SKM-1 treated with dmso at 0.1 percent for 144 hours (cell line): ENCODE measurements at regions not wholly inside any gene's neighbourhood (a gene's known extent, or its start where the extent isn't known, plus 50 kb on each side); places are given as distances from the start of the nearest gene placed in this dataset.

Source experiments
- DNase-seq: peaks from one replicate; lab custom pipeline; 2025; ENCODE audit not compliant: unreplicated experiment; lab: John Stamatoyannopoulos, UW

DNA sequence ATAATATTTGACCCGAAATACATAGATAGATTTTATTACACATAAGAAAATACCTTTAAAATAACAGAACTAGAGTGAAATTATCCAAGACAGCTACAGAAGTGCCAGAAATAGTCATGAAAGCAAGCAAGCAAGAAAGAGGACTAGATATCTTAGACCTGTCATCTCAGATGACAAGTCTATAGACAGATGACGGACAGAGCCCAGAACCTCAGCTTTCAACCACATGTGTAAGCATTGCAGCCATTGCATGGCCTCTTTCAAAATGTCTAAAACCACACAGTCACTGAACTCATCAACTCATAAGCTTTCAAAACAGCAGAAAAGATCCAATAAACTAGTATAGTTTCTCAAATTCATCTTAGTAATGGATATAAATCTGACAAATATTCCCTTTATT lies 59.8 kb upstream of the FHIT start:
- no peak for DNase-seq

DNA sequence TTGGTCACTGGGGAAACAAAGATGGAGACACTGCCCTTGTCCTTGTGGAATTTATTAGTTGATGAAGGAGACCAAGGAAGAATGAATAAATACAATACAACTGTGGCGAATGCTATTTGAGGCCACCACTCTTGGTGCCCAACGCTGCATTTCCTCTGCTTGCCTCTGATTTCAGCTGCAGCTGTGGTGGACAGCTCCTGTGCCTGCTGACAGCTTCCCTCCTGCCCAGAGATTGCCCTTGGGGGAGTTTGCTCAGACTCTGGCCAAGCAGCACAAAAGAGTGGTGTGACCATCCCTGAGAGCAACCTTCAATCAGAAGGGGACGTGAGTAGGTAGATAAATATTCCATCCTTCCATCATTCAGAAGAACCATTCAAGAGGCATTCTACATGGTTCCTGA lies 64.6 kb upstream of the FHIT start:
- DNase-seq: no peak

DNA sequence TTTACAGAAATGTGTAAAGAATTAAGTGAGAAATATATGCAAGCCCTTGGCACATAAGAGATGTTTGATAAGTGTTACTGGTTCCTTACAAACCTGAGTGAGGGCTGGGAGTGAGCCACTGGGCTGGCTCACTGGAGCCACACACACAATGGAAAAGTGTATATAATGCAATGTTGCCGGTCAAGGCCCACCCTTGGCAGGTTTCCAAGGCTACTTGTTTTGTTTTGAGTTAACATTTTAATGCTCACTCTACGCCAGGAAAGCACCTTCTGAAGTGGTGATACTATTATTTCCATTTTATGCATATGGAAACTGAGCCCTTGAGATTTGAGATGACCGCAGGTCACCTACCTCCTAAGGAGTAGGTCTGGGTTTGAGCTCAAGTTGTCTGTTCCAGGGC lies 71.8 kb upstream of the FHIT start:
- DNase-seq: no peak

DNA sequence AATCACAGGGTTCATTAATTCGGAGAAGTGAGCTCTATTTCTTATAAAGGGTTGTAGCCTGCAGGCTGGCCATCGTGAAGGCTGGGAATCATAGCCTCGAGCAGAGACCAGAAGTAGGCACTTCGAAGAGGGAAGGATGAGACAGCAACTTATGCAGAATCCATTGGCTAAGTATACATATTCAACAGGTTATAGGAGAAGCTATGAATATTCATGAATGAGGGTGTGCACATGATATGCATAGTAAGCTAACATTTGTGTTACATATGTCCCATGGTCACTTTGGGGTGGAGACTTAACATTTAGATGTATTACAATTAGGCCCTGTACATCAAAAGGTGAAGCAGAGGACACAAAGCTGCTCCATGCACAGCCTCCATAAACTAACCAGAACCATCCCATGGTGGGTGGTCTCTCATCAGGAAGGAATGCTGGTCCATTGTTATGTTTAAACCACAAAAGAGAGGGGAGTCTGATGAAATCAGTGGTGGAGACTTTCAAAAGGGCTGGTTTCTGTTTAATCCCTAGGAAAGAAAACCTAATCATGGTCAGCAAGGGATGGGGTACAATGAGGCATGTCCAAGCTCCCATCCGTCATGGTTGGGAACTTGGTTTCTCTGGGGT lies 80.8 kb upstream of the FHIT start:
- DNase-seq: no peak

DNA sequence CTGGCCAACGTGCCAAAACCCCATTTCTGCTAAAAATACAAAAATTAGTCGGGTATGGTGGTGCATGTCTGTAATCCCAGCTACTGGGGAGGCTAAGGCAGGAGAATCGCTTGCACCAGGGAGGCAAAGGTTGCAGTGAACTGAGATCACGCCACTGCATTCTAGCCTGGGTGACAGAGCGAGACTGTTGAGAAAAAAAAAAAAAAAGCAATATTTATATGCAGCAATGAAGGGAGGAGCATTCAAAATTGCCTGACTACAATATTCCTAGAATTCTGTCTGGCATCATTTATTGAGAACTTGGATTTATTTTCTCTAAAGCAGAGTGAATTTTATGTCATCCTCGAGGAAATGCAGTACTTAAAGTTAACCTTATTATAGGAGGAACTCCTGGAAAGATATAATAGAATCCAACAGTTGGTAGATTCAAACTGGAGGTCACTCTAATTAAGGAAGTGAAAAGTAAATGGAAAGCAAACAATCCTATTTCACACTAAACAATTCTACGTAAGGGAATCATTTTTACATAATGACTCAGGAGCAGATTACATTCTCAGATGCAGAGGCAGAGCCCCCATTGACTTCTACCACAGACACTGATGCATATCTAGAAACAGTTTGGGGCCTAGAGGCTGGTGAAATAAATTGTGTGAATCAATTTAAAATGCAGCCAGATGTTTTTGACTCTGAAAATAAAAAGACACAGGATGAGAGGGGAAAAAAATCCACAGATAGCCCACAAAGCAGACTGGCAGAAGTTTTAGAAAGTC lies 82.1 kb upstream of the FHIT start:
- DNase-seq: no peak

DNA sequence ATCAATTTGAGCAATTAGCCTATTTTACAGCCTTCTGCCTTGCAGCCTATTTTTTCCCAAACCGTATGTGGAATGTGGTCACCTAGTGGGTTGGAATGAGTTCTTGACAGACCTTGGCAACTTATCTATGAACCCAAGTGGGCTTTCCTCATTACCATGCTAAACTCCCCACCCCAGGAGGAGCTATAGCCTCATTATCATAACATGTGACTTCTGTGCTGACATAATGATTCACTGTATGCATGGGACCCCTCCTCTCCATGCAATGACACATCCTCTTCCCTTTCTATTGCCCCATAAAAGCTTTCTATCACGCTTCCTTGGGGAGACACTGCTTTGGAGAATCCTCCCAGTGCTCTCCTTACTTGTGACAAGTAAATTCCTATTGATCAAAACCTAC lies 83.5 kb upstream of the FHIT start:
- DNase-seq: no peak

DNA sequence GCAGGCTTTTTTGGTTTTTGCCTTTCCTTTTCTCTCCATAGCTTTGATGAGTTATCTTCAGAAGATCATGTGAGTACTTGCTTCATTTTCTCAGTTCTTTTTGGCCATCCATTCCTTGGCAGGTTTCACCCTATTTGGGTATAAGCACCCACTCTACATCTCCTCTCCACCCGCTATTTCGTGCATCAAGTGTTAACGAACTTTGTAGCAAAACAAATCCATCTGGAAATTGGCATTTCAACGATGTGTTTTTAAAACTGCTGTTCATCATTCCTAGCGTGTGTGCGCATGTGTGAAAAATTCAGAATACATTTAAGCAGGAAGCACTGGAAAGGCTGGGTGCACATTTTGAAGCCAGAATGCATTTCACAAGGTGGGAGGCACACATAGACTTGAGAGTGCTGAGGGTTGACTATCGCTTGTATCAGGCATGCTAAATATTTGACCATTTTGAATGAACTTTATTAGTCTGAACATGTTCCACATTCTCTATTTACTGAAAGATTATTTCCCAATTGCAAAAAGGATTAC lies 89.7 kb upstream of the FHIT start:
- no peak for DNase-seq

DNA sequence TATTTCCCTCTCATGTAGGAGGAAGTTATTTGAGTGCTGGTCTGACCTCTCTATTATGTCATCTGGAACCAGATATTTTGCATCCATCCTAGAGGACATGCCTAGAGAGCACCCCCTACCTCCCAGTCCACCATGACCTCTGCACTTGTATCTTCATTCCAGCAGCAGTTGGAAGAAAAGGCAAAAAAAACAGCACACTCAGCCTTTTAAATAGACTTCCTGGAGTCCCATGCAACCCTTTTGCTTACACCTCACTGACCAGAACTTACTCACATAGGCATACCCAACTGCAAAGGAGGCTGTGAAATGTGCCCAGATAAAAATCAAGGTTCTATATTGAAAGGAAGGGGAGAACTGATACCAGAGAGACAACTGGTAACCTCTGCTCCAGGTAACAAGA lies 92.3 kb upstream of the FHIT start:
- DNase-seq: peak; percentile 5

DNA sequence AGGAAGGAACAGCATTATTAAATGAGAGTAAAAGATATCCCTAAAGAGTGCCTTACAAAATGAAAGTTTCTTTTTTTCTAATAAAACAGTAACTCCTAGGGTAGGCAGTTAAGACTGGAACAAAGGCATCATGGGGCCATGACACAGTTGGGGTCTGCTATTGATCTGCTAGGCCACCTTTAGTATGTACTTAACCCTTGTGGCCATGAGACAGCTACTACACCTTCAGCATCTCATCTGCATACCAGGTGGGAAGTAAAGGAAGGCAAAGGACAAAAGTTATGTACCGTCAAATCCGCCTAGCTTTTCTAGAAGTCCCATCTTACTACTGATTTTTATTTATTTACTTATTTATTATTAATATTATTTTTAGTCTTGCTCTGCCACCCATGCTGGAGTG lies 93.8 kb upstream of the FHIT start:
- DNase-seq: no peak

DNA sequence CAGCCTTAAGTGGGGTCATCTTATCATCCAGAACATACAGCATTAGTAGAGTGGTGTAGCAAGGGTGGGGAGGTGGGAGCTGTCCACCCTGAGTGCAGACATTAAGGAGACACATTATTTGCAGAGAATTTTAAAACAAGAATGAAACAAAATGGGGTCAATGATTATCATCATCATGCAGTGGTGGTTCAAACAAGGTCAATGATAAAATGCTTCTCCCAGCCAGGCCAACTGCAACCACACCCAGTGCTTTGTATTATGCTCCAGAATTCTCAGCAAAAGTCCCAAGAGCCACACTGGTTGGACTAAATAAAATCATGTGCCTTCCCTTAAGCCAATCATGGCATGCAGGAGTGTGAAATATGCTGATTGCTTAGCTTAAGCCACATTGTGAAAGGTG lies 96.7 kb upstream of the FHIT start:
- no peak for DNase-seq

DNA sequence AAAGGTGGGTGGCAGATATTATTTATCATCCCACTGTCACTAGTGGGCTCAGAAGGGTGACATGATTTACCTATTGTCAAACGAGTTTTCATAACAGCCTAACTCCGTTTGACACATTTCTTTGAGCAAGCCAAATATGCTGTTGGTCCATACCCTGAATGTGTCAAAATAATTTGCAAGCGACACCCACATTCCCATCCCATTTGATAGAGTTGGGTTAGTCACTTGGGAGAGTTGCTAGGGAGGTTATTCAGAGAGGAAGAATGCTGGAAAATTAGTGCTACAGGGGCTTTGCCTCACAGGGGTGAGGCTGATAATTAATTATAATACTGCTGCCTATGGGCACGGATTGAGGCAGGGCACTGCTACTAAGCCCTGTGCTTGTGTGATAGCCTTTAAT lies 98.5 kb upstream of the FHIT start:
- DNase-seq: no peak

DNA sequence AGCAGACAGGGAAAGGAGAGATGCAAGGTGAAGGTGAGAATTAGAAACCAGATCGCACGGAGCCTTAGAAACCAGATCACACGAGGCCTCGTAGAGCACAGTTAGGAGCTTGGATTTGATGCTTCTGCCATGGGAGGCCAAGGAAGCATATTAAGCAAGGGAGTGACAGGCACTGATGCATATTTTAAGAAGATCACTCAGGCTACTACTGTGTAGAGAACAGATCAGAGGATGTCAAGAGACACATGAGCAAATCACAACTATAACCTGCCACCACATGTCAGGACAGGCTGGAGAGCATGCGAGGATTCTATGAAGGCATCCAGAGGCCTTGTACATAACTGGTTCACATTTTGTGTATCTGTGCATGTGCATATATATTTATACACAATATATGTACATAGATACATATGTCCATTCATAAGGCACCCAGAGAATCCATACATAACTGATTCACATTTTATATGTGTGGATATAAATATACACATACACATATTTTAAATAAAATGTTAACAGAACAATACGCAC lies 99.6 kb upstream of the FHIT start:
- DNase-seq: no peak

DNA sequence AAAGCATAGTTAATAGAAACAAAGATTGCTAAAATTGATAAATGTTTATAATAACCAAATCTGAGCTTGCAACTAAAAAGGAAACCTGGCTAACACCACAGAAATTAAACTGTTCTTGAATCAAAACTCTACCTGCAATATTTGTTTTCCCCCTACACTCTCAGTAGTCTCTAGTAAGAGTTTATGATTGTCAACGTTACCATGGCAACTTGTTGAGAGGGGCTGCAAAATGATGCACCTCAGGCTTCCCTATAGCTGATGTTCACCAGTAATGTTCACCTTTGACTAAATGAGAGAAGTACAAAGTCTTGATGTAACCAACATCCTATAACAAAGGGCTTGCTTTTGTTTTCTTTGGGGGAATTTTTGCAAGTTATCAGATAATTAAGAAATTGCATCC lies 101.1 kb upstream of the FHIT start:
- no peak for DNase-seq

DNA sequence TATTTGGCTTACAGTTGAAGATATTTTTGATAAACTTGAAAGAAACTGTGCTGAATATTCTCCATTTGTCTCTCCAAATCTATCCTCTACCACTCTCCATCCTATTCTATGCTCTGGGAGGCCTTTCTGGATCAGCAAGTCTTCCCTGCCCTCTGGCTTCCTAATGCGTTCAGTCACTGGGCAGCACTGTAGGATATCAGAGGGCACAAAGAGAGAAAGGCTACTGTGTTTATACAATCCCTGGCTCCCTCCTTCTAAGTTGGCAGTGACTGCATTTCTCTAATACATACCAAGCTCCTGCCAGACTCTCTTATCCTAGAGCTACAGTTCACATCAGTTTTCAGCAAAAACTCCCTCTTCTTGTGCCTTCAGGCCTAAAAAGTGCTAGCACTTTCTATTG lies 102.1 kb upstream of the FHIT start:
- no peak for DNase-seq

DNA sequence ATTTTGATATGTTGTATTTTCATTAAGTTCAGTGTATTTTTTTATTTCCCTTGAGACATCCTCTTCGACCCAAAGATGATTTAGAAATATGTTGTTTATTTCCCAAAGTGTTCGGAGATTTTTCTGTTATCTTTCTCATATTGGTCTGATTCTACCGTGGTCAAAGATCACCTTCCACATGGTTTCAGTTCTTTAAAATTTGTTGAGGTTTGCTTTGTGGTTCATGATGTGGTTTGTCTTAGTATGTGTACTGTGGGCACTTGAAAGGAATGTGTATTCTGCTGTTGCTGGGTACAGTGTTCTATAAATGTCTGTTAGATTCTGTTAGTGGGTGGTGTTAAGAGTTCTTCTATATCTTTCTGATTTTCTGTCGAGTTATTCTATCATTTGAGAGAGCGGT lies 103.4 kb upstream of the FHIT start:
- DNase-seq: no peak

DNA sequence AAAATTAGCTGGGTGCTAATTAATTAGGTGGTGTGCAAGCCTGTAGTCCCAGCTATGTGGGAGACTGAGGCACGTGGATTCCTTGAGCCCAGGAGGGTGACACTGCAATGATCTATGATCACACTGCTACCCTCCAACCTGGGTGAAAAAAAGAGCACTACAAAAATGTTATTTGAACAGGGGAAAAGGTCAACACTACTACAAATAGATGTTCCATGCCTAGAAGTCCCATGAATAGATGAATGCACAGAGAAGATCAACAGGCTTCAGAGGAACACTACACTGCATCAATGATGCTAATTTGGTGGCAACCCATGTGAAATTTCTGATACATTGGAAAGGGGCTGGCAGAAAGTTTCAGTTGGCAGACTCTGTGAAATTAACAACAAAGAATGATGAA lies 105.4 kb upstream of the FHIT start:
- no peak for DNase-seq

DNA sequence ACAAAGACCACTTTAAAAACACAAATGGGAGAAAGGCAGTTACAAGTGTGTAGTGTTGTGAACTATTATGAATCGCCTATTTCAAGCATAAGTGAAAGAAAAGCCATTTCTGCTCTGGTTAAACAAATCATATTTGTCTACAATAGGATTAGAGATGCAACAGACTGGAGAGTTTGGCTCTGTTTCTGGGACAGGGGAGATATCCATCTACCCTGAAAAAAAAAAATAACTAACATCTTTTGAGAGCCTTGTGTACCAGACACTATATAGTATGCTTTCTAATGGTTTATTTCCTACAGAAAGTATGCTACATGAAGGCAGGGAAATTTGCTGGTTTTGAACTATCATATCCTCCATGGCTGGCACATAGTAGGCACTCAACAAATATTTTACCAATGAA lies 106.7 kb upstream of the FHIT start:
- no peak for DNase-seq

DNA sequence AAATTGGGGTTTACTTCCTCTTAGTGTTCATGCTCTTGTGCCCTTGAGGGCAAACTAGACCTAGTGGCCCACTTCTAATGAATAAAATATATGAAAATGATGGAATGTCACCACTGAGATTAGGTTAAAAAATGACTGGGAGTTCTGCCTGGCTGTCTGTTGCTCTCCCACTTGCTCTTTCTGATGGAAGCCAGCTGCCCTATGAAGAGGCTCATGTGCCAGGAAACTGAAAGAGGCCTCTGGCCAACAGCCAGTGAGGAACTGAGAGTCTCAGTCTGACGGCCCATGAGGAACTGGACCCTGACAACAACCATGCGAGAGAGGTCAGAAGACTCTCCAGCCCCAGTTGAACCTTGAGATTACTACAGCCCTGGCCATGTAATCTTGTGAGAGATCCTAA lies 107.1 kb upstream of the FHIT start:
- peak; percentile 44 for DNase-seq

DNA sequence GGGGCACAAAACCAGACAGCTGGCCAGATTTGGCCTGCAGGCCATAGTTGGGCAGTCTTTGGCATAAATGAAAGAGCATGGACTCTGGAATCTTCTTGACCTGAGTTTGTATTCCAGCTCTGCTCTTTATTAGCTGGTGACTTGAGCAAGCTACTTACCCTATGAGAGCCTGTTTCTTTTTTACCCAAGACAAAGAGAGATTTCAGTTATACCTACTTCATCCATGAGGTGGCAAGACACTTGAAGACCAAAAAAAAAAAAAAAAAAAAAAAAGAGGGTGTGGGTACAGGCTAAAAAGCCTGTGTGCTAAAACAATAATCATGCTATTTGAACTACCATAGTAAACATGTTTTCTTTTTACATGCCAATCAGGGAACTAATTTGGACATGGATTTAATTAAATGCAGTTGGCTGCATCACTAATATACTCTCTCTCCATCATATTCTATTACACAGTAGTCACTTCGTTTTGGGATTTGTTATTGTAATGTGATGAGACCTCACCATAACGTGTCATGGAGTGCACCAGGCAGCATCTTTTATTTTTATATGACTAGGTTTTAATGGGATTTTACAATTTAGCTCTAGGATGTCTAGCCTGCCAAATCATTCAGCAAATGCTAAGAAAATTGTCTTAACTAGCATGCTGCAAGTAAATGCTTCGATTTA lies 109.2 kb upstream of the FHIT start:
- no peak for DNase-seq

DNA sequence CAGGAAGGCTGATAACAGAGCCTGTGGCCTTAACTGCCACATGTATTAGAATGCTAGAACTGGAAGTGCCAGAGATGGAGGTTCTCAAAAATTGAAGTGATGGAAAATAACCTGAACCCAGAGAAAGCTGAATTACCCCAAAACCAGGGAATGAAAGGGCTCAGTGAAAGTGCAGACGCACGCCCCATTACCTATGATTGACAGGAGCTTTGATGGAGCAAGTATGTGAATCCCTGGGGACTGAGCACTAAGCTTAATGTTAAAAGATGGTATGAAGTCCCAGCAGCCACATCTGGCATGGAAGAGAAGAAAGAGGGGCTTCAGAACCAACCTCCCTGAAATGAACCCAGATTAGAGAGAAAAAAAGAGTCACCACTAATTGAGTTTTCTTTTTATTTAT lies 118.4 kb upstream of the FHIT start:
- DNase-seq: no peak

DNA sequence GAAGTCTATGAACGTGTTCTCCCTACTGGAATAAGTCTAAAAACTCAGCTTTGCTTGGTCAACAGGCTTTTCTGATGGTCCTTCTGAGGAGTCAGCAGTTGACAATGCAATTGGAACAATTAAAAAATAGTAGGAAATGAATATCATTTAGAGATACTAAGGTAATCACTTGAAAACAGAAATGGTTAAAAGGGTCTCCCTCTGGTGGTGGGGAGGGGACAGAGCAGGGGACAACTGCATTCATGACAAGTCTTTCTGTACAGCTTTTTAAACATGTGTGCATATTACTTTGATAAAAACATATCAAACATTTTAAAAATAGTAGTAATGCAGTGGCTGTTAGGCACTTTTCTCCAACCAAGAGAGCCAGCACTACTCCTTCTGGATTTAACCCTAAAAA lies 119.9 kb upstream of the FHIT start:
- peak; percentile 15 for DNase-seq

DNA sequence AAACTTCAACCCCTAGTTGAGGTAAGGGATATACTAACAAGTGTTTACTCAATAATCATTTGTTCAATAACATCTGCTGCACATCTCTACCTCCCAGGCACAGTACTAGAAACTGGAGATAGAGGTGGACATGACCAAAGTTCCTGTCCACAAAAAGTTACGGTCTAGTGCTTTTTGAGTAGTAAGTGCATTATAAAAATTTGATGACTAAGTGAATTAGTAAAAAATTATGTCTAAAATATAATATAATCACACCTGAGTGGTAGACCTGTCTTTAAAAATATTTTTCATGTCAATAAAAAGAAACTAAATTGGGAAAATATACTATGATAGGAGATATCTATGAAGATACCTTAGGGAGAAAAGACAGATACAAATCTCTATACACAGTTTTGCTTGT lies 121.5 kb upstream of the FHIT start:
- no peak for DNase-seq
